Right lobe of liver (tissue), 6 donors: ENCODE measurements at regions not wholly inside any gene's neighbourhood (a gene's known extent, or its start where the extent isn't known, plus 50 kb on each side); places are given as distances from the start of the nearest gene placed in this dataset.

Experiments
- ATAC-seq, 4 donors: fragments of 200-7000 bp; cut with Tn5 transposase; one replicate each; pipeline ENCODE4 v1.9.1; 2020; ENCODE audit warnings: mild to moderate bottlenecking in 4 of 4, moderate library complexity in 4 of 4
- DNase-seq, 3 donors: peaks; one replicate each; pipeline ENCODE4 v3.0.0-alpha.2; 2020
- H3K27ac ChIP-seq, 3 donors: fragments of 200-600 bp; one replicate each; pipeline ENCODE4 v1.8.0; 2022
- H3K27me3 ChIP-seq, 2 donors: fragments of 200-600 bp; one replicate each; pipeline ENCODE4 v1.8.0; 2022
- H3K36me3 ChIP-seq, 4 donors: fragments of 200-600 bp; sonication (generic) in 1 of 4; one replicate each; pipeline versions ENCODE4 v1.5.1 to v1.8.0; 2017 to 2022; ENCODE audit warnings: control low read depth in 1 of 4
- H3K4me1 ChIP-seq, 4 donors: fragments of 200-600 bp; sonication (generic) in 1 of 4; one replicate each; pipeline versions ENCODE4 v1.5.1 to v1.8.0; 2017 to 2022; ENCODE audit warnings: control low read depth in 1 of 4
- H3K4me3 ChIP-seq, 3 donors: fragments of 200-600 bp; one replicate each; pipeline ENCODE4 v1.8.0; 2022
- H3K9me3 ChIP-seq, 4 donors: fragments of 200-600 bp; sonication (generic) in 1 of 4; one replicate each; pipeline versions ENCODE4 v1.5.1 to v1.8.0; 2017 to 2022; ENCODE audit warnings: control low read depth in 1 of 4
- CTCF ChIP-seq, 4 donors: fragments of 200-600 bp in 3 of 4; fragments of 450-650 bp in 1 of 4; IDR thresholded peaks; one replicate each; pipeline versions ENCODE4 v1.5.1 to v1.8.0; 2016 to 2022; ENCODE audit warnings: antibody characterized with exemption in 4 of 4, mild to moderate bottlenecking in 2 of 4
- POLR2A ChIP-seq: fragments of 450-650 bp; IDR thresholded peaks from one replicate; pipeline ENCODE4 v1.6.1; 2017; ENCODE audit warnings: antibody characterized with exemption, mild to moderate bottlenecking
- WGBS: methylation state at CpG from one replicate; pipeline ENCODE4 v1.1.6; 2018; ENCODE audit warnings: low coverage, low lambda C conversion rate; ENCODE audit not compliant: insufficient coverage; ENCODE audit errors: missing lambda C conversion rate; 5-methylcytosine and 5-hydroxymethylcytosine counted together
- intact Hi-C, 2 donors: fragments of 100-400 bp; cut with DNase I; formaldehyde crosslinking; loops; one replicate each; pipeline versions ENCODE4 v1.11.2 to v1.14.1; 2022
- donor health status: DM: no; HTN: yes; CAD: no.
- donor health status: DM: no; HTN: no; CAD: no.
- donor health status: DM: no; HTN: no; CAD: no.
- donor health status: DM: no; HTN: yes; CAD: no.
- donor health status: DM: no; HTN: yes; CAD: no.

- intact Hi-C loops, result no loop called here
- H3K27ac ChIP-seq, result no peak overlapping the region
- 50% methylated on average over 1 of the region's 1 CpG for WGBS
- H3K4me3 ChIP-seq, result no peak overlapping the region
- H3K27me3 ChIP-seq, result no peaks in the 10 kb centered on the region
- DNase-seq, result no peak
- no peaks in the 10 kb centered on the region for H3K36me3 ChIP-seq
- ATAC-seq, result no peak
- TF ChIP-seq POLR2A, result no peak
- TF ChIP-seq CTCF (IDR thresholded peaks at IDR 0.05), result no peak
- no peaks in the 10 kb centered on the region for H3K9me3 ChIP-seq
- H3K4me1 ChIP-seq, result no peaks in the 10 kb centered on the region
Measured at GRCh38 chr12:33323823-33324222, 115.8 kb downstream of the SYT10 start.

- Histone ChIP-seq H3K27me3 (no peaks in the 10 kb centered on the region), H3K9me3 (no peaks in the 10 kb centered on the region), H3K4me1 (no peaks in the 10 kb centered on the region), H3K27ac (no peak overlapping the region), H3K36me3 (no peaks in the 10 kb centered on the region), H3K4me3 (no peak overlapping the region)
- WGBS, result 61% methylated on average over 3 of the region's 5 CpGs
- intact Hi-C loops, result no loop called here
- TF ChIP-seq POLR2A, result no peak
- no peak for TF ChIP-seq CTCF (IDR thresholded peaks at IDR 0.05)
- DNase-seq (no peak), ATAC-seq (no peak)
Measured at GRCh38 chr12:33322519-33322918, 117.1 kb downstream of the SYT10 start.

GRCh38 chr12:33317746-33318145, 121.9 kb downstream of the SYT10 start:
- H3K4me1 ChIP-seq, result no peaks in the 10 kb centered on the region
- no peak overlapping the region for H3K4me3 ChIP-seq
- WGBS, result 44% methylated on average over 1 of the region's 1 CpG
- no peak overlapping the region for H3K27ac ChIP-seq
- H3K27me3 ChIP-seq, result no peaks in the 10 kb centered on the region
- no peak for ATAC-seq
- no peaks in the 10 kb centered on the region for H3K9me3 ChIP-seq
- intact Hi-C loops, result no loop called here
- no peaks in the 10 kb centered on the region for H3K36me3 ChIP-seq
- TF ChIP-seq CTCF (IDR thresholded peaks at IDR 0.05) (no peak), POLR2A (no peak)
- no peak for DNase-seq

GRCh38 chr12:33314223-33314622, 125.4 kb downstream of the SYT10 start:
- intact Hi-C loops, result no loop called here
- TF ChIP-seq POLR2A (no peak), CTCF (IDR thresholded peaks at IDR 0.05) (no peak)
- Histone ChIP-seq H3K4me3 (no peak overlapping the region), H3K27ac (no peak overlapping the region), H3K9me3 (no peaks in the 10 kb centered on the region), H3K4me1 (no peaks in the 10 kb centered on the region), H3K27me3 (no peaks in the 10 kb centered on the region), H3K36me3 (no peaks in the 10 kb centered on the region)
- WGBS, result 11% methylated on average over 1 of the region's 1 CpG
- DNase-seq (no peak), ATAC-seq (no peak)

GRCh38 chr12:33313476-33313875, 126.1 kb downstream of the SYT10 start:
- TF ChIP-seq CTCF (IDR thresholded peaks at IDR 0.05) (no peak), POLR2A (no peak)

More at GRCh38 chr12:33313476-33313875, 126.1 kb downstream of the SYT10 start:
- ATAC-seq, result no peak
- intact Hi-C loops, result no loop called here
- no peak overlapping the region for H3K4me3 ChIP-seq
- no peak overlapping the region for H3K27ac ChIP-seq
- no peaks in the 10 kb centered on the region for H3K27me3 ChIP-seq
- no peaks in the 10 kb centered on the region for H3K36me3 ChIP-seq
- H3K9me3 ChIP-seq, result no peaks in the 10 kb centered on the region
- no peak for DNase-seq
- no peaks in the 10 kb centered on the region for H3K4me1 ChIP-seq
